HepG2 (cell line): ENCODE measurements at regions not wholly inside any gene's neighbourhood (a gene's known extent, or its start where the extent isn't known, plus 50 kb on each side); places are given as distances from the start of the nearest gene placed in this dataset.

Experiments used
- ELF1 ChIP-seq: sonication (generic); formaldehyde crosslinking; IDR thresholded peaks from 2 replicates; pipeline ENCODE4 v1.4.0; 2020; ENCODE audit warnings: missing genetic modification reagents
- FOXM1 ChIP-seq: sonication (generic); formaldehyde crosslinking; IDR thresholded peaks from 2 replicates; pipeline ENCODE4 v1.5.0; 2020; ENCODE audit warnings: missing genetic modification reagents
- NFRKB ChIP-seq: fragments of 450-650 bp; IDR thresholded peaks from 2 replicates; pipeline ENCODE4 v1.6.1; 2017
- RBM39 ChIP-seq: fragments of 200-400 bp; formaldehyde crosslinking; IDR thresholded peaks from one replicate; pipeline ENCODE4 v1.6.1; 2018; ENCODE audit warnings: antibody characterized with exemption, mild to moderate bottlenecking, low read depth, low read length; ENCODE audit not compliant: poor library complexity, severe bottlenecking
- REL ChIP-seq: sonication (generic); formaldehyde crosslinking; conservative IDR thresholded peaks from 2 replicates; pipeline ENCODE4 v1.8.0; 2022; ENCODE audit warnings: mild to moderate bottlenecking, missing genetic modification reagents, moderate library complexity
- TBP ChIP-seq: sonication (generic); formaldehyde crosslinking; IDR thresholded peaks from 2 replicates; pipeline ENCODE4 v1.5.0; 2020; ENCODE audit warnings: missing genetic modification reagents
- ZNF432 ChIP-seq: sonication (generic); formaldehyde crosslinking; IDR thresholded peaks from 2 replicates; pipeline ENCODE4 v1.5.0; 2020; ENCODE audit warnings: missing genetic modification reagents, mild to moderate bottlenecking, borderline replicate concordance
- TF ChIP-seq, protein P1 (sequence below): sonication (generic); formaldehyde crosslinking; conservative IDR thresholded peaks from 2 replicates; pipeline ENCODE4 v1.8.0; 2022; ENCODE audit warnings: missing genetic modification reagents
- TF ChIP-seq, protein P2 (sequence below): sonication (generic); formaldehyde crosslinking; IDR thresholded peaks from 2 replicates; pipeline ENCODE4 v1.4.0; 2020; ENCODE audit warnings: missing genetic modification reagents, borderline replicate concordance
- TF ChIP-seq, protein P3 (sequence below): IDR thresholded peaks from 2 replicates; pipeline ENCODE4 v1.6.1; 2016; ENCODE audit warnings: low read depth
- TF ChIP-seq, protein P4 (sequence below): sonication (generic); formaldehyde crosslinking; IDR thresholded peaks from 2 replicates; pipeline ENCODE4; 2020; ENCODE audit warnings: missing genetic modification reagents, mild to moderate bottlenecking, borderline replicate concordance

DNA sequence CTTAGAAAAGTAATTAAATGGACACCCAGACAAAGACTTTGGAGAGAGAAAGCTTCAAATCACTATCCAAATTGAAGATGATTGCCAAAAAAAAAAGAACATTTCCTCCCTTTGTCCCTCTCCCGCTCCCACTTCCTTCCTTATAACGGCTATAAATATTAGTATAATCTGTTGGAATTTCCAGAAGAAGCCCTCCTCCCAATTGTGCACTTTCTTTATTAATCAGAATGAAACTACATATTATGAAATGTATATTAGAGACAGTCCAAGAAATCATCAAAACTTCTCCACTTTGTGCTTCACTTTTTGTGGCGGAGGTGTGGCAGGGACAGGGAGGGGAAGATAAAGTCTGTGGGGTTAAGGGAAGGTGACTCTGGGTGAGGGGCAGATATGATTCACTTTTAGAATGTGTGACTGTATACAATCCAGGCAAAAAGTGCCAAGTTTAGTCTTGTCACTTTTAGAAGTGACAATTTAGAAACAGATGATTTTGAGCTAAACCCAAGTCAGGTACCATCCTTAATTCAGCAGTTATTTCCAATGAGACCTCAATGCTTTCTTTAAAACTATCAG, 195.0 kb upstream of the MARCKS start (continued):
- TF ChIP-seq, protein P1, sequence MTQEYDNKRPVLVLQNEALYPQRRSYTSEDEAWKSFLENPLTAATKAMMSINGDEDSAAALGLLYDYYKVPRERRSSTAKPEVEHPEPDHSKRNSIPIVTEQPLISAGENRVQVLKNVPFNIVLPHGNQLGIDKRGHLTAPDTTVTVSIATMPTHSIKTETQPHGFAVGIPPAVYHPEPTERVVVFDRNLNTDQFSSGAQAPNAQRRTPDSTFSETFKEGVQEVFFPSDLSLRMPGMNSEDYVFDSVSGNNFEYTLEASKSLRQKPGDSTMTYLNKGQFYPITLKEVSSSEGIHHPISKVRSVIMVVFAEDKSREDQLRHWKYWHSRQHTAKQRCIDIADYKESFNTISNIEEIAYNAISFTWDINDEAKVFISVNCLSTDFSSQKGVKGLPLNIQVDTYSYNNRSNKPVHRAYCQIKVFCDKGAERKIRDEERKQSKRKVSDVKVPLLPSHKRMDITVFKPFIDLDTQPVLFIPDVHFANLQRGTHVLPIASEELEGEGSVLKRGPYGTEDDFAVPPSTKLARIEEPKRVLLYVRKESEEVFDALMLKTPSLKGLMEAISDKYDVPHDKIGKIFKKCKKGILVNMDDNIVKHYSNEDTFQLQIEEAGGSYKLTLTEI (CRISPR knock-in tag), result no peak
- no peak for TF ChIP-seq ELF1 (CRISPR knock-in tag)
- TF ChIP-seq, protein P2, sequence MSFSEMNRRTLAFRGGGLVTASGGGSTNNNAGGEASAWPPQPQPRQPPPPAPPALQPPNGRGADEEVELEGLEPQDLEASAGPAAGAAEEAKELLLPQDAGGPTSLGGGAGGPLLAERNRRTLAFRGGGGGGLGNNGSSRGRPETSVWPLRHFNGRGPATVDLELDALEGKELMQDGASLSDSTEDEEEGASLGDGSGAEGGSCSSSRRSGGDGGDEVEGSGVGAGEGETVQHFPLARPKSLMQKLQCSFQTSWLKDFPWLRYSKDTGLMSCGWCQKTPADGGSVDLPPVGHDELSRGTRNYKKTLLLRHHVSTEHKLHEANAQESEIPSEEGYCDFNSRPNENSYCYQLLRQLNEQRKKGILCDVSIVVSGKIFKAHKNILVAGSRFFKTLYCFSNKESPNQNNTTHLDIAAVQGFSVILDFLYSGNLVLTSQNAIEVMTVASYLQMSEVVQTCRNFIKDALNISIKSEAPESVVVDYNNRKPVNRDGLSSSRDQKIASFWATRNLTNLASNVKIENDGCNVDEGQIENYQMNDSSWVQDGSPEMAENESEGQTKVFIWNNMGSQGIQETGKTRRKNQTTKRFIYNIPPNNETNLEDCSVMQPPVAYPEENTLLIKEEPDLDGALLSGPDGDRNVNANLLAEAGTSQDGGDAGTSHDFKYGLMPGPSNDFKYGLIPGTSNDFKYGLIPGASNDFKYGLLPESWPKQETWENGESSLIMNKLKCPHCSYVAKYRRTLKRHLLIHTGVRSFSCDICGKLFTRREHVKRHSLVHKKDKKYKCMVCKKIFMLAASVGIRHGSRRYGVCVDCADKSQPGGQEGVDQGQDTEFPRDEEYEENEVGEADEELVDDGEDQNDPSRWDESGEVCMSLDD, result no peak
- TF ChIP-seq REL (CRISPR knock-in tag), result no peak
- TF ChIP-seq TBP (CRISPR knock-in tag), result no peak
- TF ChIP-seq RBM39, result no peak
- TF ChIP-seq ZNF432, result no peak
- no peak for TF ChIP-seq NFRKB
- TF ChIP-seq, protein P3, sequence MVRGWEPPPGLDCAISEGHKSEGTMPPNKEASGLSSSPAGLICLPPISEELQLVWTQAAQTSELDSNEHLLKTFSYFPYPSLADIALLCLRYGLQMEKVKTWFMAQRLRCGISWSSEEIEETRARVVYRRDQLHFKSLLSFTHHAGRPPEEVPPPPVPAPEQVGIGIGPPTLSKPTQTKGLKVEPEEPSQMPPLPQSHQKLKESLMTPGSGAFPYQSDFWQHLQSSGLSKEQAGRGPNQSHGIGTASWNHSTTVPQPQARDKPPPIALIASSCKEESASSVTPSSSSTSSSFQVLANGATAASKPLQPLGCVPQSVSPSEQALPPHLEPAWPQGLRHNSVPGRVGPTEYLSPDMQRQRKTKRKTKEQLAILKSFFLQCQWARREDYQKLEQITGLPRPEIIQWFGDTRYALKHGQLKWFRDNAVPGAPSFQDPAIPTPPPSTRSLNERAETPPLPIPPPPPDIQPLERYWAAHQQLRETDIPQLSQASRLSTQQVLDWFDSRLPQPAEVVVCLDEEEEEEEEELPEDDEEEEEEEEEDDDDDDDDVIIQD, result no peak
- TF ChIP-seq, protein P4, sequence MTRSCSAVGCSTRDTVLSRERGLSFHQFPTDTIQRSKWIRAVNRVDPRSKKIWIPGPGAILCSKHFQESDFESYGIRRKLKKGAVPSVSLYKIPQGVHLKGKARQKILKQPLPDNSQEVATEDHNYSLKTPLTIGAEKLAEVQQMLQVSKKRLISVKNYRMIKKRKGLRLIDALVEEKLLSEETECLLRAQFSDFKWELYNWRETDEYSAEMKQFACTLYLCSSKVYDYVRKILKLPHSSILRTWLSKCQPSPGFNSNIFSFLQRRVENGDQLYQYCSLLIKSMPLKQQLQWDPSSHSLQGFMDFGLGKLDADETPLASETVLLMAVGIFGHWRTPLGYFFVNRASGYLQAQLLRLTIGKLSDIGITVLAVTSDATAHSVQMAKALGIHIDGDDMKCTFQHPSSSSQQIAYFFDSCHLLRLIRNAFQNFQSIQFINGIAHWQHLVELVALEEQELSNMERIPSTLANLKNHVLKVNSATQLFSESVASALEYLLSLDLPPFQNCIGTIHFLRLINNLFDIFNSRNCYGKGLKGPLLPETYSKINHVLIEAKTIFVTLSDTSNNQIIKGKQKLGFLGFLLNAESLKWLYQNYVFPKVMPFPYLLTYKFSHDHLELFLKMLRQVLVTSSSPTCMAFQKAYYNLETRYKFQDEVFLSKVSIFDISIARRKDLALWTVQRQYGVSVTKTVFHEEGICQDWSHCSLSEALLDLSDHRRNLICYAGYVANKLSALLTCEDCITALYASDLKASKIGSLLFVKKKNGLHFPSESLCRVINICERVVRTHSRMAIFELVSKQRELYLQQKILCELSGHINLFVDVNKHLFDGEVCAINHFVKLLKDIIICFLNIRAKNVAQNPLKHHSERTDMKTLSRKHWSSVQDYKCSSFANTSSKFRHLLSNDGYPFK (CRISPR knock-in tag), result no peak
- TF ChIP-seq FOXM1 (CRISPR knock-in tag), result no peak
